ENCODE measurements at regions not wholly inside any gene's neighbourhood (a gene's known extent, or its start where the extent isn't known, plus 50 kb on each side); places are given as distances from the start of the nearest gene placed in this dataset.
"Not testable (repeated sequence)": the region's sequence is repeated elsewhere in the genome, so short reads cannot be mapped to it uniquely, and the experiment has no call there.

DNA sequence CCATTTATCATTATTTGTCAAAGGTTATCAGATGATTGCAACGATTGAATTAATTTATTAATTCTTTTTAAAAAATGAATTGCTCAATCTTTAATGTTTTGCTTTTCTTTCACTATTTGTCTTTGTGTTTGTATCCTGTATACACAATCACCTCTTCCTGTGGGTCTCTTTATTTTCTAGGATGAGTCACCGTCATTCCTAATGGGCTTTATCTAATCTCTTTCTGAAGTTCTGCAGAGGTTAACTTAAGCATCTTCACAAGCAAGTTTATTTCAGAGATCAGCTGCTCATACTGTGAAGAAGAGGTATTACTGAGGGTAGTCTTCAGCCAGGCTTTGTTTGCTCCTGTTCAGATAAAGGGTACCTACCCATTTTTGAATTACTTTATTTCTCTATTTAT lies 323.9 kb downstream of the NNT start:
- DNase-seq (ENCODE audit: low read depth) = no peak

DNA sequence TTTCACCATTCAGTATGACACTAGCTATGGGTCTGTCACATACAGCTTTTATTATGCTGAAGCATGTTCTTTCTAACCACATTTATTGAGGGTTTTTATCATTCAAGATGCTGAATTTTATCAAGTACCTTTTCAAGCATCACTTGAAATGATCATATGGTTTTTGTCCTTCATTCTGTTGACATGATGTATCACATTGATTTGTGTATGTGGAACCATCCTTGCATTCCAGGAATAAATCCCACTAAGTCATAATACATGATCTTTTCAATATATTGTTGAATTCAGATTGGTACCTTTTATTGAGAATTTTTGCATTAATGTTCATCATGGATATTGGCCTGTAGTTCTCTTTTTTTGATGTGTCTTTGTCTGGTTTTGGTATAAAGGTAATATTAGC lies 317.4 kb downstream of the NNT start:
- DNase-seq (ENCODE audit: low read depth) = no peak

DNA sequence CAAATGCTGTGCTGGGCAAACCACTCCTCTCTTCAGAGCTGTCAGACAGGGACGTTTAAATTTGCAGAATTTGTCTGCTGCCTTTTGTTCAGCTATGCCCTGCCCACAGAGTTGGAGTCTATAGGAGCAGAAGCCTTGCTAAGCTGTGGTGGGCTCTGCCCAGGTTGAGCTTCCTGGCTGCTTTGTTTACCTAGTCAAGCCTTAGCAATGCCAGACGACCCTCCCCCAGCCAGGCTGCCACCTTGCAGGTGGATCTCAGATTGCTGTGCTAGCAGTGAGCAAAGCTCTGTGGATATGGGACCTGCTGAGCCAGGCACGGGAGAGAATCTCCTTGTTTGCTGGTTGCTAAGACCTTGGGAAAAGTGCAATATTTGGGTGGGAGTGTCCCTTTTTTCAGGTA lies 314.9 kb downstream of the NNT start:
- DNase-seq (ENCODE audit: low read depth) = no peak

- DNase-seq (ENCODE audit: low read depth) = no peak
These were observed 300.1 kb downstream of the NNT start for GRCh38 chr5:43903129-43903528.

- DNase-seq (ENCODE audit: low read depth) = no peak
These were observed 298.0 kb downstream of the NNT start for GRCh38 chr5:43900974-43901373.

DNA sequence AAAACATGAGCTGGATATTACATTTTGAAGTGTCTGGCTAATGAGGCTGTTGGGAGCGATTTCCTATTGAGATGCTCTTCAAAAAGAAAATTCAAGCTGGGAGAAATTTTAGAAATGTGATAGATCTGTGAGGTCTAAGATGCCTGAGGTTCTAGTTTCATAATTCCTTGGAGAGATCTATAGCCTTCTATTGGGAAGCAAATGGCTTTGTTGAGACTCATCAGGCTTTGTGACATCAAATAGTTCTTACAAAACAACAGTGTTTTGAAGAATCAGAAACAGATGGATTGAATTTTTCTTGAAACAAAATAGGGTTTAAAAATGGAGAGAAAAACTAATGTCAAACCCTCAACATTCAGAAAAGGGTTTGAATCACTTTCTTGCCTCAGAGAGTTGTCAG lies 292.9 kb downstream of the NNT start:
- DNase-seq (ENCODE audit: low read depth) = peak; percentile 90

DNA sequence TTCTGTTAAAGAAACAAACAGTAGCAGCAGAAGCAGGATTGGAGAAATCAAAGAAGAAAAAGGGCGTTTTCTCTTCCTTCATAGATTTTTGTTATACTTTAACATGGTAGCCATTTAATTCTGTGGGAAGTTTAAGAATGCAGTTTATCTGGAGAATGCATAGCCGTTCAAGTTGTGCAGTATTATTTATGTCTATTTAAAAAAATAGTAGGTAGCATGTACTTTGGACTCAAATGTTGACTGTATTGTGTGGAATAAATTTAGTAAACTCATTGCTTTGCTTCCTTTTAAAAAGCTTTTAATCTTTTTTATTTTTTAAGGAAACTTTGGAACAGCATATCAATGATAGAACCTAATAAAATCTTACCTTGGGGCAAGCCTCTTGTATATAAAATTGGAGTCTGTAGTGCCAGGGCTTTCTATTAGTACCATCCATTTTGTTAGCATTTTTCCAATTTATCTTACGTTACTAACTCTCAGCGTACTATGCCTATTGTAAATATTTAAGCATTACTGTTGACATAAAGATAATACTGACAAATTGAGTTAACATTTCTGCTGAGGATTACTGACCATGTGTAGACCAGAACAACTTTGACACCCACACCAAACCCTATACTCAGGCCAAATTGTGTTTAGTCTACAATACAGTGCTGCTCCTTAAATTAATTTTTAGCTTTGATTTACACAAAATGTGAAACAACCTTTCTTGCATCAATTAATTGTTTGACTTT lies 291.1 kb downstream of the NNT start:
- no peak for DNase-seq (ENCODE audit: low read depth)

DNA sequence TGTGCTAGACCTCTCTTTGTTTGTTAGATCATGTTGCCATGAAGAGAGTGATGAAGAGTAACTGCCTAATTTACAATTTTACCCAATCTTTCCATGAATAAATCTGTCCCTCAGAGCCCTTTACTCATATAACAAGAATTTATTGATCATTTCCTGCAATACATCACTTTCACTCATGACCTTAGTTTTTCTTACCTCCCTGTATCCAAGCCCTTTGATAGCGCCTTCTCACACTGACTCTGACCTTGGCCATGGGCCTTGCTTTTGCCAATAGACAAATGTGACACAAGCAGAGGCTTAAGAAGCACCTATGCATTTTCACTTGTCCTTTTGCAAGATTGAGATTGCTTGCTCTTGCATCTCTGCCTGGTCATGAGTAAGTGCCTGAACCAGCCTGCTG lies 288.1 kb downstream of the NNT start:
- peak; percentile 32 for DNase-seq (ENCODE audit: low read depth)

DNA sequence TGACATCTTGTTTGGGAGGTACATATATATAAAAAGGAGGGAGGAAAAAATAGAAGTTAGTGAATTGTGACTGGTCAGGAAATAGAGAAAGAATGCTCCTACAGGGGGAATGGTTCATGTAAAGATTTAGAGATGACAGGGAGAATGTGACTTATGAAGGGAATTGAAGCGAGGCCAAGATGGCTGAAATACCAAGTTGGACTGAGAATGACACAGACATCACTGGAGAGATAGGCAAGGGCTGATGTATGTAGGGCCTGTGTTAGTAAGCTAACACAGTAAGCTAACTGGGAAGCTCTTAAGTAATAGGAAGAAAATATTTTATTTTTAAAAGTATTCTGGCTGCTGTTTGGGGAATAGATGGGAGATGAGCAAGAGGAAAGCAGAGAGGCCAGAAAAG lies 286.3 kb downstream of the NNT start:
- DNase-seq (ENCODE audit: low read depth) = no peak

- no peak for DNase-seq (ENCODE audit: low read depth)
These were observed 272.8 kb downstream of the NNT start for GRCh38 chr5:43875741-43876140.

DNA sequence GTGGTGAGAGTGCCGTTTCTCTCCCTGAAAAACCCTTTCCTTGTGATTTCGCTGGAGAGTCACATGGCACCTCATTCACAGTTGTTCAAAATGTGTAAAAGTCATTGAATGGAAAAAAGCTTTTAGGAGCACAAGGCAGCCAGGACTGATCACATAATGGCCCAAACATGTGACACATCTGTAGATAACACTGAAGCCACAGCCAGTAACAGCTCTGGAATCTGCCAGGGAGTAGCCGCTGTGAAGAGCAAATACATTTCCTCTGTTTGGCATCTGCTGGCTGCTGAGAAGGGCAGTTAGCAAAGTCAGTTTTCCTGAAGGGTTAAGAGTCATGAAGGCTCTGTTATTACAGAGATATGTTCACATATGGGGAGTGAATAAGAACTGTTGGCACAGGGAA lies 271.8 kb downstream of the NNT start:
- peak; percentile 22 for DNase-seq (ENCODE audit: low read depth)

DNA sequence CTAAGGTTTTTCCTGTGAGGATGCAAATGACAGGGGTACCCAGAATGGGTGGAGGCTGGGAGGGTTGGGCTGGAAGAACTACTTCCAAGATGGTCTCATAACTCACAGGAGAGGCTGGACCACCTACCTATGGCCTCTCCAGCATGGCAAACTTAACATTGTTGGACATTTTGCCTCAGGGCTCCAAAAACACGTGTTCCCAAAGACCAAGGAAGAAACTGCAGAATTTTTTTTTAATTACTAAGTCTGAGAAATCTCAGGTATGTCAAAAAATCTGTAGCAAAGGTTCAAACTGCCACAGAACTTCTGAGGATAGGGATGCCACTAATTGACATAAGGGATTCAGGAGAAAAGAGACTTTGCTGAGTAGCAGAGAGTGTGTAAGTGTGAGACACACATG lies 270.8 kb downstream of the NNT start:
- DNase-seq (ENCODE audit: low read depth) = no peak

DNA sequence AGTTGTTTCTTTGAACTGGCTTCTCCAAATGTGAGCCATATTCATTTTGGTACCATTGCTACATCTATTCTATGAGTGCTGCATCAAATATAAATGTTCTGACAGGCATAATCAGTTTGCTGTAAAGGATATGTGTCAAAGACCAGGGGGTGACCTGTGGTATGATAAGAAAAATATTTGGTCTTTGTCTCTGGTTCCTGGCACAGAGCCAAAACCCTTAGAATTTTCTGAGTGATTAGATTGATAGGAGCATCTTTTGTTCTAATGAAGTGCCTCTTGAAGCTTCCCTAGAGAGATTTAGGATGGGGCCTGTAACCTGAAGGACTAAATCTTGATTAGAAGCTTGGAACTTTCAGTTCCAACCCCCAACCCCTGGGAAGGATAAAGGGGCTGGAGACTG lies 256.3 kb downstream of the NNT start:
- no peak for DNase-seq (ENCODE audit: low read depth)

- no peak for DNase-seq (ENCODE audit: low read depth)
These were observed 252.5 kb downstream of the NNT start for GRCh38 chr5:43855452-43855851.

- DNase-seq (ENCODE audit: low read depth) = peak; percentile 23
These were observed 251.8 kb downstream of the NNT start for GRCh38 chr5:43854697-43855292.

GRCh38 chr5:43852279-43852678 lies 249.3 kb downstream of the NNT start:
- no peak for DNase-seq (ENCODE audit: low read depth)

- DNase-seq (ENCODE audit: low read depth) = no peak
These were observed 248.8 kb downstream of the NNT start for GRCh38 chr5:43851741-43852140.

GRCh38 chr5:43840424-43841125 lies 237.6 kb downstream of the NNT start:
- DNase-seq (ENCODE audit: low read depth) = no peak

- peak; percentile 95 for DNase-seq (ENCODE audit: low read depth)
These were observed 236.2 kb downstream of the NNT start for GRCh38 chr5:43839218-43839617.

- no peak for DNase-seq (ENCODE audit: low read depth)
These were observed 235.0 kb downstream of the NNT start for GRCh38 chr5:43837996-43838395.

DNA sequence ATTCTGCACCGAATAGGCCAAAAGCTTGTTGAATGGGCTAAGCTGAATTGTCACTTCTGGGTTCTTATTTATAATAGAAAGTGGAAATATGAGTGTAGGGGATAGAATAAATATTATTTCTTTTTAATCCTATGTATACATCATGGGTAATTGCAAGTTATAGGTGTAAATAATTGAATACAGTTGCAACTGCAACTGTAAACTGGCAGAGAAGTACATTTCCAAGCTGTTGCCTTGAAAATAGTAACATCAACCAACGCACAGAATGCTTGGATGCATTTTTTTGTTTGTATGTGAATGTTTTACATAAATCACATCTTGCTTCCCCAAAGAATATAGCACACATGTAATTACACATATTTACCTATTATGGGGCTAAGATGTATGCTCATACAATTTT lies 234.1 kb downstream of the NNT start:
- no peak for DNase-seq (ENCODE audit: low read depth)

DNA sequence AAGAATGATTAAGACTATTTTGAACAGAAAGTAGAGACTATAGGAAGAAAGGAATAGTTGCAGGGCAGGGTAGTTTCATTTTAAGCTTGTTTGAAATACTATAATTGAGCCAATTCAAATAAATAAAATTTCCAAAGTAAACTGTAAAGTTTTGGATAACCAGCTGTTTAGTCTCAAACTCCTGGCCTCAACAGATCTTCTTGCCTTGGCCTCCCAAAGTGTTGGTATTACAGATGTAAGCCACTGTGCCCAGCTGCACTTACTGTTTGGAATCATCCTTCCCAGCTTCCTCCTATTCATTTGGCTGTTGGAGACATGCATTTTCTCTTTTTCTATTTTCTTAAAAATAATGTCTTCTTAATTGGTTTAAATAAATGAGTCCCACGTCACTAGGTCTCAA lies 231.0 kb downstream of the NNT start:
- DNase-seq (ENCODE audit: low read depth) = no peak

DNA sequence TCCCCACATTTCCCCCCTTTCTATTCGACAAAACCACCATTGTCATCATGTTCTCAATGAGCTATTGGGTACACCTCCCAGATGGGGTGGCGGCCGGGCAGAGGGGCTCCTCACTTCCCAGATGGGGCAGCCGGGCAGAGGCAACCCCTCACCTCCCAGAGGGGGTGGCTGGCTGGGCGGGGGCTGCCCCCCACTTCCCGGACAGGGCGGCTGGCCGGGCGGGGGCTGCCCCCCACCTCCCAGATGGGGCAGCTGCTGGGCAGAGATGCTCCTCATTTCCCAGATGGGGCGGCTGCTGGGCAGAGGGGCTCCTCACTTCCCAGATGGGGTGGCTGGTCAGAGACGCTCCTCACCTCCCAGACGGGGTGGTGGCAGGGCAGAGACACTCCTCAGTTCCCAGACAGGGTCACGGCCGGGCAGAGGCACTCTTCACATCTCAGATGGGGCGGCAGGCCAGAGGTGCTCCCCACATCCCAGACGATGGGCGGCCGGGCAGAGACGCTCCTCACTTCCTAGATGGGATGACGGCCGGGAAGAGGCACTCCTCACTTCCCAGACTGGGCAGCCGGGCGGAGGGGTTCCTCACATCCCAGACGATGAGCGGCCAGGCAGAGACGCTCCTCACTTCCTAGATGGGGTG lies 221.5 kb downstream of the NNT start:
- not testable (repeated sequence) for DNase-seq (ENCODE audit: low read depth)
